NT2/D1 (cell line): ENCODE measurements at regions not wholly inside any gene's neighbourhood (a gene's known extent, or its start where the extent isn't known, plus 50 kb on each side); places are given as distances from the start of the nearest gene placed in this dataset.

Source experiments
- DNase-seq: peaks from one replicate; pipeline ENCODE4 v3.0.0-alpha.2; 2011; ENCODE audit warnings: low read depth, low spot score
- H3K27me3 ChIP-seq: 2 replicates; pipeline ENCODE4 v1.6.0; 2011; ENCODE audit warnings: mild to moderate bottlenecking; ENCODE audit not compliant: insufficient read length, insufficient read depth
- H3K36me3 ChIP-seq: 2 replicates; pipeline ENCODE4 v1.6.1; 2011; ENCODE audit warnings: mild to moderate bottlenecking, low read length, mixed read lengths; ENCODE audit not compliant: insufficient read depth, insufficient read length
- H3K4me1 ChIP-seq: 2 replicates; pipeline ENCODE4 v1.5.1; 2011; ENCODE audit not compliant: insufficient read depth, insufficient read length
- H3K4me3 ChIP-seq: 2 replicates; pipeline ENCODE4 v1.5.1; 2011; ENCODE audit warnings: low read depth; ENCODE audit not compliant: insufficient read length
- H3K9ac ChIP-seq: 2 replicates; pipeline ENCODE4 v1.6.0; 2011; ENCODE audit warnings: low read depth; ENCODE audit not compliant: insufficient read length
- H3K9me3 ChIP-seq: 2 replicates; pipeline ENCODE4 v1.5.1; 2011; ENCODE audit warnings: mild to moderate bottlenecking, low read length; ENCODE audit not compliant: insufficient read depth
- SUZ12 ChIP-seq: IDR thresholded peaks from 2 replicates; pipeline ENCODE4 v1.6.1; 2011; ENCODE audit not compliant: insufficient read length, insufficient read depth; ENCODE audit errors: extremely low read depth
- YY1 ChIP-seq: IDR thresholded peaks from 2 replicates; pipeline ENCODE4 v1.6.1; 2011; ENCODE audit not compliant: insufficient read length, insufficient read depth
- ZNF274 ChIP-seq: IDR thresholded peaks from 2 replicates; pipeline ENCODE4 v1.6.1; 2011; ENCODE audit warnings: mild to moderate bottlenecking, low read depth, low read length

GRCh38 chr11:33575311-33575710, 125.3 kb downstream of the C11orf91 start:
- no peak overlapping the region for H3K9ac ChIP-seq
- no peaks in the 10 kb centered on the region for H3K27me3 ChIP-seq
- peaks cover 7% of the 10 kb centered on the region; the same call in 1 of the 2 replicates for H3K9me3 ChIP-seq
- TF ChIP-seq YY1, result no peak
- no peak for TF ChIP-seq SUZ12
- no peak for TF ChIP-seq ZNF274
- H3K36me3 ChIP-seq, result no peaks in the 10 kb centered on the region
- H3K4me3 ChIP-seq, result no peak overlapping the region
- DNase-seq, result no peak
- H3K4me1 ChIP-seq, result no peaks in the 10 kb centered on the region

GRCh38 chr11:33574331-33574730, 126.3 kb downstream of the C11orf91 start:
- TF ChIP-seq SUZ12 (no peak), YY1 (no peak), ZNF274 (no peak)
- Histone ChIP-seq H3K9me3 (peaks cover 7% of the 10 kb centered on the region; the same call in 1 of the 2 replicates), H3K36me3 (no peaks in the 10 kb centered on the region), H3K4me1 (no peaks in the 10 kb centered on the region), H3K9ac (no peak overlapping the region), H3K27me3 (no peaks in the 10 kb centered on the region), H3K4me3 (no peak overlapping the region)
- no peak for DNase-seq

- no peak for TF ChIP-seq SUZ12
- no peak for TF ChIP-seq YY1
- no peak for TF ChIP-seq ZNF274
- no peaks in the 10 kb centered on the region for H3K36me3 ChIP-seq
- no peaks in the 10 kb centered on the region for H3K27me3 ChIP-seq
- H3K4me3 ChIP-seq, result no peak overlapping the region
- no peak overlapping the region for H3K9ac ChIP-seq
- H3K4me1 ChIP-seq, result no peaks in the 10 kb centered on the region
- H3K9me3 ChIP-seq, result peaks cover 7% of the 10 kb centered on the region; the same call in 1 of the 2 replicates
- no peak for DNase-seq
Observed at GRCh38 chr11:33569333-33569732, 131.3 kb downstream of the C11orf91 start.

DNA sequence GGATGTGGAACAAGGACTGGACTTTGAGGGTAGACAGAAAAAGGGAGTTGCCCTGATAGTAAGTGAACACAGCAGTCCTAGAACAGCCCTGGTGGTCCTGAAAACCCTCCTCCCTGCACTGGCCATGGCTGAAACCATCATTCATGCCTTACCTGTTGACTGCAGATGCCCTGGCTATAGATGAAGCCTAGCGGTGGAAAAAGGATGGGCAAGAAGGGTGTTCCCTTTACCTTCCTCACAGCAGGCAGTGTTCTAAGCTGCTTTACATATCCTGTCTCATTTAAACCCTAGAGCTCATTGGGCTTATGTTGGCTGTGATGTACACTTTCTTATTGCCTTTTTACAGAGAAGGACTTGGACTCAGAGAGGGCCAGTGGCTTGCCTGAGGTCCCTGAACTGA, 133.6 kb downstream of the C11orf91 start:
- no peaks in the 10 kb centered on the region for H3K27me3 ChIP-seq
- no peak overlapping the region for H3K4me3 ChIP-seq
- no peak for DNase-seq
- no peaks in the 10 kb centered on the region for H3K36me3 ChIP-seq
- H3K9ac ChIP-seq, result no peak overlapping the region
- TF ChIP-seq YY1 (no peak), ZNF274 (no peak), SUZ12 (no peak)
- H3K4me1 ChIP-seq, result no peaks in the 10 kb centered on the region
- H3K9me3 ChIP-seq, result no peaks in the 10 kb centered on the region

GRCh38 chr11:33564856-33565453, 135.7 kb downstream of the C11orf91 start:
- Histone ChIP-seq H3K4me1 (no peaks in the 10 kb centered on the region), H3K4me3 (no peak overlapping the region), H3K9ac (no peak overlapping the region), H3K9me3 (no peaks in the 10 kb centered on the region), H3K36me3 (no peaks in the 10 kb centered on the region), H3K27me3 (no peaks in the 10 kb centered on the region)
- TF ChIP-seq SUZ12, result no peak
- TF ChIP-seq ZNF274, result no peak
- no peak for TF ChIP-seq YY1
- no peak for DNase-seq

- Histone ChIP-seq H3K27me3 (no peaks in the 10 kb centered on the region), H3K9me3 (no peaks in the 10 kb centered on the region), H3K9ac (no peak overlapping the region), H3K36me3 (no peaks in the 10 kb centered on the region), H3K4me3 (no peak overlapping the region), H3K4me1 (no peaks in the 10 kb centered on the region)
- TF ChIP-seq ZNF274 (no peak), SUZ12 (no peak), YY1 (no peak)
- DNase-seq, result no peak
Observed at GRCh38 chr11:33560729-33561128, 139.9 kb downstream of the C11orf91 start.

DNA sequence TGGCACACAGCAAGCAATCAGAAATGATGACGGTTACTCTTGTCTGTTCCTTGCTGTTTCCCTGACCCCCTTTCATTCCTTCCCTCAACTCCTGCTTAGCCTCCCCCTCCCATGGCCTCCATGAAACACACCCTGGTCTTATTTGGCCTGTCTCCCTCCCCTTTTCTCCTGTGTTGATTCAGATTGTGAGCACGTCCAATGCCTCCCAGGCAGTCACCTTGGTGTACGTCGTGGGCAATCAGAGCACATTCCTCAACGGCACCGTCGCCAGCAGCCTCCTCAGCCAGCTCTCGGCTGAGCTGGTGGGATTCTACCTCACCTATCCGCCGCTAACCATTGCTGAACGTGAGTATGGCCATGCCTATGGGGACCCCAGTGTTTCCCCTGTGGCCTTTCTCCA, 141.1 kb downstream of the C11orf91 start:
- TF ChIP-seq SUZ12 (no peak), ZNF274 (no peak), YY1 (no peak)
- Histone ChIP-seq H3K4me1 (no peaks in the 10 kb centered on the region), H3K27me3 (no peaks in the 10 kb centered on the region), H3K36me3 (no peaks in the 10 kb centered on the region), H3K9me3 (no peaks in the 10 kb centered on the region), H3K9ac (no peak overlapping the region), H3K4me3 (no peak overlapping the region)
- no peak for DNase-seq

DNA sequence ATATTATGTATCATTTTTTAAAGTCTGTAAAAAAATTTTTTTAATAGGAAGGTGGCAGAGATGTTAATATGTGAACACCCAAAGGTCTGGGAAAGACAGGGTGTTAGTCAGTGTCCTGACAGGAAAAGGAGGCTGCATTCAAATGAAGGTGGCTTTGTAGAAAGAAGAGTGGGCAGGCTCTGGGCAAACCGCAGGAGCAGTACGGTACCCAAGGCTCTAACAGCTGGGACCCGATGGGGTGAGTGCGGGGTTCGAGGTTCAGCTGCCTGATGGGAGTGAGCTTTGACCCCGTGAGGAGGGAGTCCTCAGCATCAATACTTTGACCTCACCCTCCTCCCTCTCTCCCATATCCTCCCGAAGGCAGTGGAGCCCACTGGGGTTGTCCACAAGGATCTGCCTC, 142.5 kb downstream of the C11orf91 start:
- Histone ChIP-seq H3K4me3 (no peak overlapping the region), H3K9ac (no peak overlapping the region), H3K27me3 (no peaks in the 10 kb centered on the region), H3K36me3 (no peaks in the 10 kb centered on the region), H3K9me3 (no peaks in the 10 kb centered on the region), H3K4me1 (no peaks in the 10 kb centered on the region)
- no peak for TF ChIP-seq ZNF274
- no peak for DNase-seq
